Suprapubic skin (tissue), 4 donors: ENCODE measurements at regions not wholly inside any gene's neighbourhood (a gene's known extent, or its start where the extent isn't known, plus 50 kb on each side); places are given as distances from the start of the nearest gene placed in this dataset.

Experiments
- EP300 ChIP-seq: sonication (generic); formaldehyde crosslinking; IDR thresholded peaks from one replicate; pipeline ENCODE4 v1.6.1; 2017; ENCODE audit warnings: antibody characterized with exemption
- POLR2A ChIP-seq, 2 donors: fragments of 450-650 bp; IDR thresholded peaks; one replicate each; pipeline ENCODE4 v1.6.1; 2017; ENCODE audit warnings: antibody characterized with exemption in 2 of 2, mild to moderate bottlenecking in 2 of 2, moderate library complexity in 2 of 2
- POLR2AphosphoS5 ChIP-seq, 3 donors: sonication (generic); formaldehyde crosslinking; IDR thresholded peaks; one replicate each; pipeline ENCODE4 v1.6.1; 2017; ENCODE audit warnings: antibody characterized with exemption in 3 of 3
- TF ChIP-seq, protein P1 (sequence below), 2 donors: fragments of 200-600 bp in 1 of 2; fragments of 450-650 bp in 1 of 2; sonication (generic) in 1 of 2; IDR thresholded peaks; one replicate each; pipeline ENCODE4 v1.5.1; 2016 to 2019; ENCODE audit warnings: antibody characterized with exemption in 2 of 2, mild to moderate bottlenecking in 1 of 2, moderate library complexity in 1 of 2

DNA sequence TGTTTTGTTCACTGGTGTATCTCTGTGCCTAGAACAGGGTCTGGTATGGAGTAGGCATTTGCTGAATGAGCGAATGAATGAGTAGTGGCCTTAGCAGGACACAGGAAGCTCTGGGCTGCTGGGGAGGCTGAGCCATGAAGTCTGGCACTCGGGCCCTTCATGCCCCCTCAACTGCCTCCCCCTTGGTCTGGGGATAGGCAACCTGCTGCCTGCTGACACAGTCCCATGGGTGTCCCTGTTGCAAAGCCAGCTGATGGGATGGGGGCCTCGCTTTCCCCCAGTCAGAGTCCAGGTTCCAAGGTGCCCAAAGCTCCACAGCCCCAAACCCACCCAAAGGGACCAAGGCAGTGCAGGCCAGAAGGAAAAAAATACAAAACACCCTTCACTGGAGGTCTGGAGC lies 107.0 kb upstream of the CASZ1 start:
- TF ChIP-seq, protein P1, sequence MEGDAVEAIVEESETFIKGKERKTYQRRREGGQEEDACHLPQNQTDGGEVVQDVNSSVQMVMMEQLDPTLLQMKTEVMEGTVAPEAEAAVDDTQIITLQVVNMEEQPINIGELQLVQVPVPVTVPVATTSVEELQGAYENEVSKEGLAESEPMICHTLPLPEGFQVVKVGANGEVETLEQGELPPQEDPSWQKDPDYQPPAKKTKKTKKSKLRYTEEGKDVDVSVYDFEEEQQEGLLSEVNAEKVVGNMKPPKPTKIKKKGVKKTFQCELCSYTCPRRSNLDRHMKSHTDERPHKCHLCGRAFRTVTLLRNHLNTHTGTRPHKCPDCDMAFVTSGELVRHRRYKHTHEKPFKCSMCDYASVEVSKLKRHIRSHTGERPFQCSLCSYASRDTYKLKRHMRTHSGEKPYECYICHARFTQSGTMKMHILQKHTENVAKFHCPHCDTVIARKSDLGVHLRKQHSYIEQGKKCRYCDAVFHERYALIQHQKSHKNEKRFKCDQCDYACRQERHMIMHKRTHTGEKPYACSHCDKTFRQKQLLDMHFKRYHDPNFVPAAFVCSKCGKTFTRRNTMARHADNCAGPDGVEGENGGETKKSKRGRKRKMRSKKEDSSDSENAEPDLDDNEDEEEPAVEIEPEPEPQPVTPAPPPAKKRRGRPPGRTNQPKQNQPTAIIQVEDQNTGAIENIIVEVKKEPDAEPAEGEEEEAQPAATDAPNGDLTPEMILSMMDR (IDR thresholded peaks at IDR 0.05) = no peak
- no peak for TF ChIP-seq POLR2A (IDR thresholded peaks at IDR 0.05)
- TF ChIP-seq POLR2AphosphoS5 (IDR thresholded peaks at IDR 0.05) = no peak
- no peak for TF ChIP-seq EP300
